ENCODE measurements at regions not wholly inside any gene's neighbourhood (a gene's known extent, or its start where the extent isn't known, plus 50 kb on each side); places are given as distances from the start of the nearest gene placed in this dataset.

DNA sequence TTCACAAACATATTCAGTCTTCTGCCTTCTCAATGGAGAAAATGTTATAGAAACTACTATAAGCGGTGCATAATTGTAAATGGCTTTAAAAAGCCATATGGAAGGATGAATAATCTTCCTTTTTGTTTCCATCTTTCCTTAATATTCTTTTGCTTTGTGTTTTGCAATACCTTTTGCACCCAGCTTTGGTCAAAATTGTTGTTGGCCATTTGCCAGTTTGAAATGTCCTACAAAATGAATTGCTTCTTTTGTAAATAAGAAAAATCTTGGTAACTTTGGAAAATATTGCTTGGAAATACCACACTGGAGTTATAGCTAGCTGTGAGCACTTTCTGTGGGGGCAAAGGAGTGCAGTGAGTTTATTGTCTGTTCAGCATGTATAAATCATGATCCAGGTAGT lies 93.5 kb upstream of the NR2F2 start:
- DNase-seq (no peak), ATAC-seq (no peak)
- intact Hi-C loops (cut with micrococcal nuclease) = no loop called here

DNA sequence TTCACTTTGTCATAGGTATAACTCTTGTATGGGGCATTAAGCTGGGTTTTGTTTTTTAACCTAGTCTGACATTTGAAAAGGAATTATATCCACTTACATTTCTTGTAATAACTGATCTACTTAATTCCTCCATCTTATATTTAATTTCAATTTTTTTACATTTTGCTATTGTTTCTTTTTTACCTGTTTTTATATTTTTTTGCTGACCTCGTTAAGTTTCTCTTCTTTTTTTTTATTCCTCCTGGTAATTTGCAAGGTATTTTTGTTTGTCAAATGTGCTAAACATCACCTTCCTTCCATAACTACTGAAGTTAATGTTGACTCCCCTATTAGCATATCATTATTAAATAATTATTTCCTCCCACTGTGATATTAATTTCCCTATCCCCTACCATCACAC lies 87.7 kb upstream of the NR2F2 start:
- no peak for ATAC-seq
- intact Hi-C loops (cut with micrococcal nuclease) = no loop called here
- no peak for DNase-seq

DNA sequence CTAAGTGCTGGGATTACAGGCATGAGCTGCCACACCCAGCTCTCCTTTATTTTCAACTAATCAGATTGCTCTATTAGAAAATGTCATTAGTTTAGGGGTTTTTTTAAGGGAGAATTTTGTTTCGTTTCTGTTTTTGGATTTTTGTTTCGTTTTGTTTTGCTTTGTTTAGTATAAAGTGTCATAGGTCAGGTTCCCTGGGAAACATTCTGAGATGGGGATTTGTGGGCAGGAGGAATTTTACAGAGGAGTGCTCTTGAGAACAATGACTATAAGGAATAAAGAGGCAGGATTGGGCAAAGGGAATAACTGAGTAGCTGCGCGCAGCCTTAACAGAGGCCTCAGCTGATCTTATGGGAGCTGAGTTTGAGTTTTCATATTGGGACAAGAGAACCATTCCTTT lies 86.8 kb upstream of the NR2F2 start:
- intact Hi-C loops (cut with micrococcal nuclease) = no loop called here
- DNase-seq = no peak
- ATAC-seq = no peak

DNA sequence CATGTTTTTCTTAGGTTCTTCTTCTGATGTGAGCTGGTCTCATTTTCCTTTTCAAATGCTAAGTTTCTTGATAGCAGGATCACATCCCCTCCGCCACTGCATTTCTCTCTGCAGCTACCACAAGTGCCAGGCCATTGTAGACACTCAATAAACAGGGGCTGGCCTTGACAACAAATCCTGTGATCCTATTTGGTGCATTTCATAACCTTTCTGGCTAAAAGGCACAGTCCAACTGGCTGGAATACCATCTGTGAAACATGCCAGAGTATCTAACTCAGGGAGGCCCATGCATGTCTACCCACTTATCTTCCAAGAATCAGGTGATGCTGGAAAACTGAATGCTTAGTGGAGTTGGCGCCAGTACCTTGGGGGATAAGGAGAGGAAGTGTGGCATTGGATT lies 85.2 kb upstream of the NR2F2 start:
- ATAC-seq (no peak), DNase-seq (no peak)
- intact Hi-C loops (cut with micrococcal nuclease) = no loop called here

GRCh38 chr15:96246057-96246456 lies 84.4 kb upstream of the NR2F2 start:
- intact Hi-C loops (cut with micrococcal nuclease) = no loop called here
- ATAC-seq (no peak), DNase-seq (no peak)

DNA sequence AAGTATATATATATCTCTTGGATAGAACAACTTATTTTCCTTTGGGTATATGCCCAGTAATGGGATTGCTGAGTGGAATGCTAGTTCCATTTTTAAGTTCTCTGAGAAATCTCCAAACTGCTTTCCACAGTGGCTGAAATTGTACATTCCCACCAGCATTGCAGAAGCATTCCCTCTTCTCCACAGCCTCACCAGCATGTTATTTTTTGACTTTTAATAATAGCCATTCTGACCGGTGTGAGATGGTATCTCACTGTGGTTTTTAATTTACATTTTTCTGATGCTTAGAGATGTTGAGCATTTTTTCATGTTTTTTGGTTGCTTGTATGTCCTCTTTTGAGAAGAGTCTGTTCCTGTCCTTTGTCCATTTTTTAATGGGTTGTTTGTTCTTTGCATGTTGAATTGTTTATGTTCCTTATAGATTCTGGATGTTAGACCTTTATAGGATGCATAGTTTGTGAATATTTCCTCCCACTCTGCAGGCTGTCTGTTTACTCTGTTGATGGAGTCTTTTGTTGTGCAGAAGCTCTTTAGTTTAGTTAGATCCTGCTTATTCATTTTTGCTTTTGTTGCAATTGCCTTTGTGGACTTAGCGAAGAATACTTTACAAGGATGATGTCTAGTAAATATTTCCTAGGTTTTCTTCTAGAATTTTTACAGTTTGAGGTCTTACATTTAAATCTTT lies 82.7 kb upstream of the NR2F2 start:
- intact Hi-C loops (cut with micrococcal nuclease) = no loop called here
- DNase-seq = no peak
- no peak for ATAC-seq

GRCh38 chr15:96252148-96252547 lies 78.4 kb upstream of the NR2F2 start:
- DNase-seq = no peak
- intact Hi-C loops (cut with micrococcal nuclease) = no loop called here
- ATAC-seq = no peak

- ATAC-seq (no peak), DNase-seq (no peak)
- intact Hi-C loops (cut with micrococcal nuclease) = no loop called here
These were observed 77.3 kb upstream of the NR2F2 start for GRCh38 chr15:96253006-96253747.

DNA sequence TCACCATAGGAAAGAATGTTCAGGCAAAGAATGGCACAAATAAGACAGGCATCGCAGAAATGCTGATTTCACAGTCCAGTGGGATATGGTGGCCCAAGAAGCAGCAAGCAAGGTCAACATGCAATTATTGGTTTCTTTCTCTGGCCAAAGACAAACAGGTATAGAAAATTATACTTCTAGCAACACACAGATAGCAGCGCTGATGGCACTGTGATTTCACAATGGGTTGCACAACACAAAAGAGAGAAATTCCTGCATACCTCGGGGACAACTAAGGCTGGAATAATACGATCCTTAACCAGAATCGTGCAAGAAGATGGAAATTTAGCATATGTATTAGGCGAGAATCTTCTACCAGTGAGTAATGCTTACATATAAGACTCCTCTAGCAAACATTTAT lies 76.3 kb upstream of the NR2F2 start:
- ATAC-seq (no peak), DNase-seq (no peak)
- intact Hi-C loops (cut with micrococcal nuclease) = no loop called here

- intact Hi-C loops (cut with micrococcal nuclease) = no loop called here
- no peak for ATAC-seq
- DNase-seq = no peak
These were observed 74.9 kb upstream of the NR2F2 start for GRCh38 chr15:96255599-96255998.

DNA sequence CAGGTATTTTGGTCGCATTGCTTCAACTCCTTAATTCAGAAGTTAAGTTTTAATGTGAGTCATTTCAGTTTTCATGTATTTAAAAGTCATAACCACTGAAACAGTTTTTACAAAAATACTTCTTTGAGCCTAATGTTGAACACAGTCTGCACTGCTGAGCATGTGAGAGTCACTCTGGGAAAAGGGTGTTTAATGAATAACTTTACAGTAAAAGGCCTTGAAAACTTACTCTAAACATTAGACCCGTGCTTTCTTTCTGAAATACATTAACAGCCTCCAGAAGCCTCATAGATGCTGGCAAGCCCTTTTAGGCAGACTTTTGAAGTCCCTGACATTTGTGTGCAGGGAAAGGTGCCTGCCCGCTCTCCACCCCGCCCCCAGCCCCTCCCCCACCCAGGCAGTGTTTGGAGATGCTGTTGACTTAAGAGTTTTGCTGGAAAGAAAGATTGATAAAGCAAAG lies 68.9 kb upstream of the NR2F2 start:
- no peak for ATAC-seq
- intact Hi-C loops (cut with micrococcal nuclease) = no loop called here

DNA sequence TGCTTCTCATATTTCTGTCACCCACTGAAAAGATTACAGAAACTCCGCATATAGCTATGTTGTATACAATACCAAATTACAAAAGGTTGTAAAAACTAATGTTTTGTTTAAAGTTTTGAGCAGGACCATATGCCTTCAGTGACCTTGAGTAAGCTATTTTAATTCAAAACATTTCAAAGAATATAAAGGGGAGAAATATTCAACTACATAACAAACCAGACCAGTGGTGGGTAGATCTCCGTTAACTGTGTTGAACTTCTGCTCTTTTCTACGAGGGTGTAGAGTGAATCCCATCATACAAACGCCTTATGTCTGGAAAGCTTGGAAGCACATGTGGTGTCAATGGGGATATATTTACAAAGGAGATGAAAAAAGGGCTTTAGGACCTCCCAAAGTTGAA lies 68.4 kb upstream of the NR2F2 start:
- intact Hi-C loops (cut with micrococcal nuclease) = no loop called here
- no peak for DNase-seq
- no peak for ATAC-seq

More for the DNA sequence above, 68.9 kb upstream of the NR2F2 start:
- no peak for DNase-seq

- no peak for ATAC-seq
- intact Hi-C loops (cut with micrococcal nuclease) = no loop called here
- no peak for DNase-seq
These were observed 67.7 kb upstream of the NR2F2 start for GRCh38 chr15:96262549-96263489.

DNA sequence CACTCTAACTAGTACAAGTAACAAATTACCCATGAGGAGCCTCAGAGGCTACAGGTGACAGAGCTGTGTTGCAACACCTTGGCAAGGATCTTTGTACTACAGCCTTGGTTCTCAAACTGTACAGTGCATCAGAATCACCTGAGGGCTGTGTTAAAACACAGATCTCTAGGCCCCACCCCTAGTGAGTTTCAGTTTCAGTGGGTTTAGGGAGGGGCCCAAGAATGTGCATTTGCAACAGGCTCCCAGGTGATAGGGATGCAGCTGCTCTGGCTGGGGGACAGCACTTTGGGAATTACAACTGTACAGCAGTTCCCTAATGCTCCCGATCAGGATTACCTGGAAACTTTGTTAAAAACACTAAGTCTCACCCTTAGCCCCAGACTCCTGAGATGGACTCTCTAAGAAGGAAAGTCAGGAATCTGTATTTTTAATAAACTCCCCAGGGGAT lies 66.1 kb upstream of the NR2F2 start:
- no peak for ATAC-seq
- DNase-seq = no peak
- intact Hi-C loops (cut with micrococcal nuclease) = no loop called here

- DNase-seq (no peak), ATAC-seq (no peak)
- intact Hi-C loops (cut with micrococcal nuclease) = no loop called here
These were observed 65.5 kb upstream of the NR2F2 start for GRCh38 chr15:96264801-96265515.

DNA sequence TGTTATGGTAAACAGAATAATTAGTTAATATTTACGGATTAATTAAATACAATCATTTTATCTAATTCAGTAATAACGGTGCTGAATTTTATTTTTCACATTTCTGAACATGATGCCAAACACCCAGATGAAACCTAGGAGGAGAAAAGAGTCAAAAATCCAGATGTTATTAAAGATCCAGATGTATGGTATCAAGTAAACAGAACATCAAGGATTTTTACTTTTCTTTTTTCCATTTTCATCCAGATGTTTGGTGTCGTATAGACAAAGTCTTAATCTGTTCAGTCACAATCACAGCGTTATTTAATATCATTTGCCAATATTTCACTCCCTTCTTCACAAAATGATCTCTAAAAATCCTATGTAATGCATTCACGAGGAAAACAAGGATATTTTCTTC lies 64.0 kb upstream of the NR2F2 start:
- intact Hi-C loops (cut with micrococcal nuclease) = no loop called here
- DNase-seq (no peak), ATAC-seq (no peak)

- ATAC-seq (no peak), DNase-seq (no peak)
- intact Hi-C loops (cut with micrococcal nuclease) = no loop called here
These were observed 63.0 kb upstream of the NR2F2 start for GRCh38 chr15:96267463-96267862.

DNA sequence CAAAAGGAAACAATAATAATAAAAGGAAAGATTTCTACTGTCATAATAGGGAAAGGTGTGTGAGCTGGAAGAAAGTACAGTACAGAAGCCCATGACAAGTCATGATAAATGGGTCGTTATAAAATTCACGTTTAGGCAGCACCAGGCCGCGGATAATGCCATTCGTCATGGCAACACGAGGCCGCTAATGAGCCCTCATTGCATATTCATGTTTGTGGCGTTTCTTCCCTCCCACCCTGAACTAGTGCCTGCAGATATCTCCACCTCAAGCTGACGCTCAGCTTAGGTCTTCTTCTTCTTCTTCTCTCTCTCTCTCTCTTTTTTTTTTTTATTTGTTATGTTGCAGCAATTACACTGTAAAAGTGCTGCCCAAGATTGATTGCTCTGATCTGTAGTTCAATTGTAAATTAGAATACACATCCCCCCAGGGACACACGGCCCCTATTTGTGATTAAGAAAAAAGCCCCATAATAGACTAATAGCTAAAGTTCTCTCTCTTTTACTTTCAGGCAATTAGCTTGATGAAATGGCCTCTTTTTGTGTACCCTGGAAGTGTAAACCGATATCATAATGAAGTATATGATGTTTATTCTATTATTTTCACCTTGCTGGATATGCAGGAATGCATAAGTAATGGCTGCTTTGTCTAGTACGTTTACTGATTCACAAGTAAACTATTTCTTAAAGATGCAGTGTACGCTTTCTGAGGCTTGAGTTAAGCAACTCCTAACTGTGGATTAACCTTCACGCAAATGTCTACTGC lies 61.9 kb upstream of the NR2F2 start:
- ATAC-seq (no peak), DNase-seq (no peak)
- intact Hi-C loops (cut with micrococcal nuclease) = no loop called here
